Panc1 (cell line): ENCODE measurements at regions not wholly inside any gene's neighbourhood (a gene's known extent, or its start where the extent isn't known, plus 50 kb on each side); places are given as distances from the start of the nearest gene placed in this dataset.

Experiments used
- ATAC-seq: fragments of 200-7000 bp; cut with Tn5 transposase; 2 replicates; pipeline ENCODE4 v1.9.1; 2020; ENCODE audit warnings: mild to moderate bottlenecking, moderate library complexity
- BruUV-seq: library from RNA; stranded (reverse); fragments of 400-500 nt; replicated peaks from 2 replicates; lab custom pipeline; 2021; lab: Mats Ljungman, UMichigan
- CTCF ChIA-PET: fragments of 300-600 bp; sonication (Branson Sonifier 250); formaldehyde crosslinking; loops from one replicate; lab custom pipeline; 2022; ENCODE audit warnings: antibody characterized with exemption; lab: Charles Lee
- POLR2A ChIA-PET: fragments of 300-600 bp; sonication (Branson Sonifier 250); formaldehyde crosslinking; loops from one replicate; lab custom pipeline; 2022; ENCODE audit warnings: antibody characterized with exemption; lab: Charles Lee
- DNase-seq: peaks from one replicate; pipeline ENCODE4 v3.0.0-alpha.2; 2010; ENCODE audit warnings: low read depth, low spot score
- H3K27ac ChIP-seq: 2 replicates; pipeline ENCODE4 v1.5.1; 2011; ENCODE audit warnings: mild to moderate bottlenecking, low read length, inconsistent platforms
- H3K27me3 ChIP-seq: fragments of 200-500 bp; sonication (Bioruptor generic); 2 replicates; pipeline ENCODE4 v1.6.0; 2014; ENCODE audit warnings: low read length, inconsistent platforms; ENCODE audit not compliant: control insufficient read depth, insufficient read depth
- H3K36me3 ChIP-seq: fragments of 200-500 bp; sonication (Bioruptor generic); 2 replicates; pipeline ENCODE4 v1.5.1; 2014; ENCODE audit warnings: inconsistent platforms, mild to moderate bottlenecking, low read length, moderate library complexity; ENCODE audit not compliant: control insufficient read depth, insufficient read depth
- H3K4me1 ChIP-seq: 2 replicates; pipeline ENCODE4 v1.5.1; 2011; ENCODE audit warnings: inconsistent platforms, mild to moderate bottlenecking, low read length, moderate library complexity; ENCODE audit not compliant: control insufficient read depth, insufficient read depth
- H3K4me3 ChIP-seq, 2 experiments: 2 replicates each; pipeline ENCODE4 v1.5.1; 2011 to 2012; ENCODE audit warnings: low read depth in 2 of 2, low read length in 2 of 2, mild to moderate bottlenecking in 2 of 2, inconsistent platforms in 1 of 2, moderate library complexity in 1 of 2
- H3K9me3 ChIP-seq: fragments of 200-500 bp; sonication (Bioruptor generic); 2 replicates; pipeline ENCODE4 v1.5.1; 2014; ENCODE audit warnings: low read depth, mild to moderate bottlenecking, inconsistent platforms, low read length, moderate library complexity; ENCODE audit not compliant: control insufficient read depth, insufficient read depth
- CTCF ChIP-seq: fragments of 450-650 bp; IDR thresholded peaks from 2 replicates; pipeline ENCODE4 v1.5.1; 2017; ENCODE audit warnings: mild to moderate bottlenecking
- POLR2AphosphoS5 ChIP-seq: IDR thresholded peaks from 2 replicates; pipeline ENCODE4 v1.6.1; 2012; ENCODE audit warnings: mild to moderate bottlenecking, low read depth, low read length, moderate library complexity
- REST ChIP-seq, 2 experiments: IDR thresholded peaks; 2 replicates each; pipeline ENCODE4 v1.6.1; 2011 to 2012; ENCODE audit warnings: low read depth in 2 of 2, control low read depth in 1 of 2, low read length in 1 of 2, mild to moderate bottlenecking in 1 of 2, moderate library complexity in 1 of 2; ENCODE audit not compliant: insufficient read depth in 1 of 2
- SIN3A ChIP-seq: IDR thresholded peaks from 2 replicates; pipeline ENCODE4 v1.6.1; 2012; ENCODE audit warnings: low read depth, mild to moderate bottlenecking, low read length, moderate library complexity, borderline replicate concordance; ENCODE audit not compliant: insufficient read depth
- TCF7L2 ChIP-seq: IDR thresholded peaks from 2 replicates; pipeline ENCODE4 v1.6.1; 2011; ENCODE audit warnings: mild to moderate bottlenecking, low read depth, low read length, inconsistent platforms
- in situ Hi-C: cut with HindIII; loops from 2 replicates; pipeline ENCODE4 v1.10.0; 2016; ENCODE audit warnings: low sequenced_read_pairs, low pct_unique_long_range_greater_than_20kb
- intact Hi-C: fragments of 100-400 bp; cut with micrococcal nuclease; formaldehyde crosslinking; loops from one replicate; pipeline ENCODE4 v1.10.0; 2022; ENCODE audit not compliant: unreplicated experiment

- POLR2A ChIA-PET = no interaction called here
These were observed 190.4 kb downstream of the NUAK1 start for GRCh38 chr12:105948331-105948730.

GRCh38 chr12:105949391-105949790, 189.4 kb downstream of the NUAK1 start:
- no peak overlapping the region for H3K27ac ChIP-seq
- H3K36me3 ChIP-seq = no peaks in the 10 kb centered on the region
- no TSS peak for BruUV-seq
- H3K4me1 ChIP-seq = no peaks in the 10 kb centered on the region
- ChIA-PET CTCF (no interaction called here), POLR2A (no interaction called here)
- H3K27me3 ChIP-seq = no peaks in the 10 kb centered on the region
- ATAC-seq (no peak), DNase-seq (no peak)
- no peak overlapping the region for H3K4me3 ChIP-seq
- no peak for TF ChIP-seq CTCF
- TF ChIP-seq TCF7L2 = no peak
- TF ChIP-seq POLR2AphosphoS5 = no peak
- TF ChIP-seq REST (IDR thresholded peaks at IDR 0.05; ENCODE audit: insufficient read depth in 1 of 2, low read depth in 2 of 2, low read length in 1 of 2) = no peak
- TF ChIP-seq SIN3A = no peak
- intact Hi-C loops = no loop called here
- H3K9me3 ChIP-seq = no peaks in the 10 kb centered on the region
- in situ Hi-C loops = no loop called here

More at GRCh38 chr12:105948331-105948730, 190.4 kb downstream of the NUAK1 start:
- no peak for TF ChIP-seq CTCF
- TF ChIP-seq TCF7L2 = no peak
- TF ChIP-seq SIN3A = no peak
- no peak for TF ChIP-seq REST (IDR thresholded peaks at IDR 0.05; ENCODE audit: insufficient read depth in 1 of 2, low read depth in 2 of 2, low read length in 1 of 2)
- TF ChIP-seq POLR2AphosphoS5 = no peak
- no peak for ATAC-seq
- in situ Hi-C loops = no loop called here
- H3K27ac ChIP-seq = no peak overlapping the region
- H3K4me1 ChIP-seq = no peaks in the 10 kb centered on the region
- H3K27me3 ChIP-seq = no peaks in the 10 kb centered on the region
- no TSS peak for BruUV-seq
- CTCF ChIA-PET = no interaction called here
- H3K9me3 ChIP-seq = no peaks in the 10 kb centered on the region
- no peak for DNase-seq
- H3K4me3 ChIP-seq = no peak overlapping the region
- intact Hi-C loops = no loop called here
- no peaks in the 10 kb centered on the region for H3K36me3 ChIP-seq
